AG09309 (cell line): ENCODE measurements at regions not wholly inside any gene's neighbourhood (a gene's known extent, or its start where the extent isn't known, plus 50 kb on each side); places are given as distances from the start of the nearest gene placed in this dataset.

Source experiments
- DNase-seq: peaks from one replicate; pipeline ENCODE4 v3.0.0-alpha.2; 2010; ENCODE audit warnings: low read depth
- H3K4me3 ChIP-seq: 2 replicates; pipeline ENCODE4 v1.5.1; 2011; ENCODE audit warnings: mild to moderate bottlenecking, low read depth, low read length, moderate library complexity; ENCODE audit not compliant: control insufficient read depth
- TF ChIP-seq, protein P1 (sequence below): IDR thresholded peaks from 2 replicates; pipeline ENCODE4 v1.5.1; 2011; ENCODE audit warnings: mild to moderate bottlenecking, low read depth, low read length, inconsistent platforms; ENCODE audit not compliant: insufficient read depth, control insufficient read depth; ENCODE audit errors: missing control alignments

DNA sequence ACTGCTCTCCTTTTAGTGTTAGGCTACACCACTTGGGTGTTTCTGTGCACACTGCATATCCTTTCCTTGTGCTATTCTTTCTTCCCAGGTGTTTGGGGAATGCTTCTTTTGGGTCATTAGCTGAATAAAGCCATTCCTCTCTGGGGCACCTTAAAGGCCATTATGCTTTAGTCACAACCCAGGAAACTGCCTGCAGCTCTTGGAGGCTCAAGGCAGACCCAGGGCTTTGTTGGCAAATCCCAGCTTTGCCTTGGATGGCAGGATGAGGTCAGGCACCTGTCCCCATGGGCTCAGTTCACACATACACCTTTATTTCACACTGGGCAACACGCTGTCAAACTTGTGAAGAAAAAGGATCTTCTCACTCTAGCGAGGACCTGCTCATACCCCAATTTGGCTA is 460.6 kb downstream of the CCSER2 start:
- H3K4me3 ChIP-seq: no peak overlapping the region
- TF ChIP-seq, protein P1, sequence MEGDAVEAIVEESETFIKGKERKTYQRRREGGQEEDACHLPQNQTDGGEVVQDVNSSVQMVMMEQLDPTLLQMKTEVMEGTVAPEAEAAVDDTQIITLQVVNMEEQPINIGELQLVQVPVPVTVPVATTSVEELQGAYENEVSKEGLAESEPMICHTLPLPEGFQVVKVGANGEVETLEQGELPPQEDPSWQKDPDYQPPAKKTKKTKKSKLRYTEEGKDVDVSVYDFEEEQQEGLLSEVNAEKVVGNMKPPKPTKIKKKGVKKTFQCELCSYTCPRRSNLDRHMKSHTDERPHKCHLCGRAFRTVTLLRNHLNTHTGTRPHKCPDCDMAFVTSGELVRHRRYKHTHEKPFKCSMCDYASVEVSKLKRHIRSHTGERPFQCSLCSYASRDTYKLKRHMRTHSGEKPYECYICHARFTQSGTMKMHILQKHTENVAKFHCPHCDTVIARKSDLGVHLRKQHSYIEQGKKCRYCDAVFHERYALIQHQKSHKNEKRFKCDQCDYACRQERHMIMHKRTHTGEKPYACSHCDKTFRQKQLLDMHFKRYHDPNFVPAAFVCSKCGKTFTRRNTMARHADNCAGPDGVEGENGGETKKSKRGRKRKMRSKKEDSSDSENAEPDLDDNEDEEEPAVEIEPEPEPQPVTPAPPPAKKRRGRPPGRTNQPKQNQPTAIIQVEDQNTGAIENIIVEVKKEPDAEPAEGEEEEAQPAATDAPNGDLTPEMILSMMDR: no peak
- no peak for DNase-seq

DNA sequence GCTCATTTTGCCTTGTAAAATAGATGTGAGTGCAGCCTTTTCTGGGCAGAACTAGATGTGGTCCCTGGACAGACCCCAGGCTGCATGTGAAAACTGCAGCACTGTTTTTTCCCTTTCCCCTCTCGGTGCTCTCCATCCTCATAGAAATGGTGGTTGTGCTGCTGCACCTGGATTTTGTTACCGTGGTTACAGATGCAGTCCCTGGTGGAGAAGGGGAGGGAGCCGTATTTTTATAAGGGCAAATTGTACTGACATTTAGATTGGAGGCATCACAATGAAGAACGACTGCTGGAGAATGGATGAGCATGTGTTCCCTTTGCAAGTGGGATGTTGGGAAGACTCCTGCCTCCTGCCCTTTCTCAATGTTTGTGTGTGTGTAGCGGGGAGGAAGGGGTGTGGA is 469.9 kb downstream of the CCSER2 start:
- TF ChIP-seq, protein P1: no peak
- no peak for DNase-seq
- no peak overlapping the region for H3K4me3 ChIP-seq

DNA sequence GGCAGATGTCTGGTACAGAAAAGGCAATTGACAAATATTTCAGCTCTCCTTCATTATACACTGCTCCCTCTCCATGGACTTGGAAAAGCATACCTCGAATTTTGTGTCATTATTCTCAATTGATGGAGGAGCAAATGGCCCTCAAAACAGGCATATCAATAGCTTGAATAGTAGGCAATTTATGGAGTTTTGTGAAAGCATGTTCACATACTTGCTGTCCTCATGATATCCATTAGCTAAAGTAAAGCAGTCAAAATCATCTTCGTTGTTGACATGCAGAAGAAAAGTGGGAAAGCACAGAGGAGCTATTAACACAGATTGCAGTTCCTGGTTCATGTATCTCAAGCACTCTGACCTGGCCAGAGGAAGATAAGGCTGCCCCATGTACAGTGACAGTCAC is 472.8 kb downstream of the CCSER2 start:
- TF ChIP-seq, protein P1: no peak
- no peak for DNase-seq
- H3K4me3 ChIP-seq: no peak overlapping the region

DNA sequence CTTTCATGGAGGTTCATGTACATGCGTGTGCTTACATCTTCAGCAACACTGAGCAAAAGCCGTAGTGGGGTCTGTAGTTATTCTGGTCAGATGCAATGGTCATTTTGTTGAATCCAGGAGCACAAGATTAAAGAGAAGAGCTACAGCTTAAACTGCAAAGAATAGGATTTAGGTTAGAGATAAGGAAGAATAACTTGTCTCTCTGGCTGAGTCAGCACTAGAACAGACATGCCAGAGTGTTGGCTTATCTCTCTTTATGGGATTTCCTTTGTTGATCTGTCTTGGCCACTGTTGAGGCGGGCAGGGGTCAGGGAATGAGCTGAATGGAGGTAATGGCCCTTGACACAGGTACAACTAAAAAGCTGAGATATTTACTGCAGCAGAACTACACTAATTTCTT is 473.5 kb downstream of the CCSER2 start:
- DNase-seq: no peak
- no peak overlapping the region for H3K4me3 ChIP-seq
- TF ChIP-seq, protein P1: no peak

DNA sequence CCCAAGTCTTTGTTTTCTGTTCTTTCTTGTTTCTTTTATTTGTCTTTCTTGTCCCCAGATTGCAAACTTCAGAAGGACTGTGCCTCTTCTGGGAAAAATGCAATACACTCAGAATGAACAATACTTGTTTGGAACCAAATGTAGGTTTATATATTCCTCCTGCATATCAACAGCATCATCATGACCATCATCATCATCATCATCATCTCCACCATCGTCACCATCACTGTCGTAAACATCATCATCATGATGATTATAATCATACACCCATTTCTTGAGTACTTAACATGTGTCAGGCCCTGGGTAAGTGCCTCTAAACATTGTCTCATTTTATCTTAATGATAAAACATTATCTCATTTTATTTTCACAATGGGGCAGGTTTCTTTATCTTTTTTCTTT is 476.8 kb downstream of the CCSER2 start:
- no peak overlapping the region for H3K4me3 ChIP-seq
- DNase-seq: no peak
- TF ChIP-seq, protein P1: no peak

DNA sequence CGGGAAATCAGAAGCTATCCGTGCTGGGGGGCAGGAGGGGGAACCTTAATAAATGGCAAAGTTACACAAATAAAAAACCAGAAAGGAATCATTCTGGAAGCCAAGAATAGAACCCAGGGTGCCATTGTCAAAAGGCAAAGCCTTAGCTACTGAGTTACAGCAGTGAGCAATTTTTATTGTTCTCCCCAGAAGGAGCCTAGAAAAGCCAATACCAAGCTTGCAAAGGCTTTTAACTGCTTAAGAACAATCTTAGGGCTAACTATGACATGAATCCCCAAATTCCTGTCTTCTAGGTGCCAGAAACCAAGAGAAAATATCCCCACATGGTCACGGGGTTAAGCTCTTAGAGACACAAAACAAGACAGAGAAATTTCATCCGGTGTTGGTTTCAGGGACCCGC is 482.7 kb downstream of the CCSER2 start:
- H3K4me3 ChIP-seq: no peak overlapping the region
- TF ChIP-seq, protein P1: no peak
- no peak for DNase-seq

DNA sequence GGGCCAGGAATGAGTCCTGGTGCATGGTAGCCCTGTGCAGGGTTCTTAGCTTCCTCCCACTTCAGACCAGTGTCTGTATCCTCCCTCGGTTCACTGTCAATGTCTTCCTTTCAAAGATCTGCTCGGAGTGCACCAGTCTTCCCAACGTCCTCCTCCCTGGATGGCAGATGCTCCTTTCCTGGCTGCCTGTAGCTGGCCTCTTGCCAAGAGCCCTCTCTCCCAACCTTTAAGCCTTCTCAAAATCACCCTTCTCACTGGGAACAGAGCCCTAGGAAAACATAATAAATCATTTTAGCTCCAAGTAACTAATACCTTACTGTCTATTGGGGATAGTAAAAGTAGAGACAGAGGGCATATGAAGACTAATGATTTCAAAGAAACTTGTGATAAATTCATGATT is 490.6 kb downstream of the CCSER2 start:
- TF ChIP-seq, protein P1: no peak
- no peak overlapping the region for H3K4me3 ChIP-seq
- no peak for DNase-seq
